Pancreas (tissue), 10 donors: ENCODE measurements at regions not wholly inside any gene's neighbourhood (a gene's known extent, or its start where the extent isn't known, plus 50 kb on each side); places are given as distances from the start of the nearest gene placed in this dataset.

Experiments used
- ATAC-seq, 4 donors: fragments of 200-7000 bp; cut with Tn5 transposase; one replicate each; pipeline versions ENCODE4 v1.8.0 to v1.9.1; 2020; ENCODE audit warnings: mild to moderate bottlenecking in 4 of 4, moderate library complexity in 4 of 4
- DNase-seq, 6 donors: peaks; one replicate each; pipeline ENCODE4 v3.0.0-alpha.2; 2020
- FAIRE-seq: peaks from 2 replicates; lab custom pipeline; 2012; peaks lifted over from hg19 to GRCh38; lab: Jason Lieb, UNC
- H3K27ac ChIP-seq, 4 donors: fragments of 200-600 bp; sonication (generic); 1 replicate in 3 of 4; 2 replicates in 1 of 4; pipeline versions ENCODE4 v1.5.0 to v1.8.0; 2020
- H3K27me3 ChIP-seq, 4 donors: fragments of 200-600 bp; one replicate each; pipeline ENCODE4 v1.8.0; 2021
- H3K36me3 ChIP-seq, 3 donors: fragments of 200-600 bp; sonication (generic) in 1 of 3; one replicate each; pipeline versions ENCODE4 v1.5.0 to v1.8.0; 2020 to 2021
- H3K4me1 ChIP-seq, 3 donors: fragments of 200-600 bp; one replicate each; pipeline ENCODE4 v1.8.0; 2021
- H3K4me3 ChIP-seq, 4 donors: fragments of 200-600 bp; sonication (generic) in 2 of 4; one replicate each; pipeline versions ENCODE4 v1.5.0 to v1.8.0; 2020 to 2021
- H3K9me3 ChIP-seq, 4 donors: fragments of 200-600 bp; one replicate each; pipeline ENCODE4 v1.8.0; 2021
- CTCF ChIP-seq, 4 donors: fragments of 200-600 bp; sonication (generic) in 3 of 4; IDR thresholded peaks; one replicate each; pipeline versions ENCODE4 v1.5.0 to v1.8.0; 2021; ENCODE audit warnings: antibody characterized with exemption in 4 of 4
- WGBS, 2 donors: extraction: QIAGEN DNeasy Blood & Tissue Kit; methylation state at CpG; one replicate each; pipeline ENCODE4 v1.1.7; 2013; 5-methylcytosine and 5-hydroxymethylcytosine counted together
- intact Hi-C, 3 donors: fragments of 100-400 bp; cut with DNase I; formaldehyde crosslinking; loops; one replicate each; pipeline versions ENCODE4 v1.11.1 to v1.14.2; 2022
- donor health status: healthy with polysubstance abuse.
- donor health status: DM: no; HTN: no; CAD: no; lungs with moderate emphysema.
- donor health status: DM: no; HTN: no; CAD: no.
- donor health status: control.
- donor health status: control.
- donor health status: Bipolar disorder and iron deficiency.
- donor health status: DM: yes; HTN: yes; CAD: no.
- donor health status: DM: no; HTN: no; CAD: no.
- donor health status: DM: no; HTN: no; CAD: no.
- donor health status: DM: yes; HTN: yes; CAD: no.

GRCh38 chr12:18953505-18953904 lies 176.0 kb upstream of the PLEKHA5 start:
- no peak for DNase-seq
- Histone ChIP-seq H3K4me3 (no peak overlapping the region), H3K4me1 (no peaks in the 10 kb centered on the region), H3K27ac (no peak overlapping the region), H3K27me3 (no peaks in the 10 kb centered on the region), H3K36me3 (no peaks in the 10 kb centered on the region), H3K9me3 (no peaks in the 10 kb centered on the region)
- no peak for FAIRE-seq
- 55 to 85% methylated on average over 1 of the region's 1 CpG for WGBS, 2 donors
- no peak for TF ChIP-seq CTCF (IDR thresholded peaks at IDR 0.05)
- no peak for ATAC-seq
- intact Hi-C loops, result no loop called here

- Histone ChIP-seq H3K27me3 (no peaks in the 10 kb centered on the region), H3K36me3 (no peaks in the 10 kb centered on the region), H3K4me1 (no peaks in the 10 kb centered on the region), H3K9me3 (no peaks in the 10 kb centered on the region), H3K27ac (no peak overlapping the region), H3K4me3 (no peak overlapping the region)
- TF ChIP-seq CTCF (IDR thresholded peaks at IDR 0.05), result no peak
- 71 to 85% methylated on average over 3 of the region's 3 CpGs for WGBS, 2 donors
- no peak for FAIRE-seq
- no peak for ATAC-seq
- DNase-seq, result no peak
- intact Hi-C loops, result no loop called here
These were observed 173.9 kb upstream of the PLEKHA5 start for GRCh38 chr12:18955594-18955993.

- Histone ChIP-seq H3K9me3 (no peaks in the 10 kb centered on the region), H3K4me1 (peaks cover 0 to 4% (median 0%) of the 10 kb centered on the region in 3 donors), H3K4me3 (no peak overlapping the region), H3K27me3 (no peaks in the 10 kb centered on the region), H3K27ac (no peak overlapping the region), H3K36me3 (no peaks in the 10 kb centered on the region)
- no peak for ATAC-seq
- intact Hi-C loops, result no loop called here
- 88 to 94% methylated on average over 2 of the region's 2 CpGs for WGBS, 2 donors
- no peak for TF ChIP-seq CTCF (IDR thresholded peaks at IDR 0.05)
- no peak for FAIRE-seq
- DNase-seq, result no peak
These were observed 164.3 kb upstream of the PLEKHA5 start for GRCh38 chr12:18965203-18965602.

GRCh38 chr12:18966954-18967353 lies 162.6 kb upstream of the PLEKHA5 start:
- WGBS, 2 donors, result 95 to 100% methylated on average over 3 of the region's 3 CpGs
- no peak overlapping the region for H3K27ac ChIP-seq

More at GRCh38 chr12:18966954-18967353, 162.6 kb upstream of the PLEKHA5 start:
- Histone ChIP-seq H3K4me1 (peaks cover 0 to 4% (median 0%) of the 10 kb centered on the region in 3 donors), H3K4me3 (no peak overlapping the region), H3K27me3 (no peaks in the 10 kb centered on the region), H3K36me3 (no peaks in the 10 kb centered on the region), H3K9me3 (no peaks in the 10 kb centered on the region)
- FAIRE-seq, result no peak
- TF ChIP-seq CTCF (IDR thresholded peaks at IDR 0.05), result no peak
- ATAC-seq, result no peak
- intact Hi-C loops, result no loop called here
- no peak for DNase-seq
